ENCODE measurements at regions not wholly inside any gene's neighbourhood (a gene's known extent, or its start where the extent isn't known, plus 50 kb on each side); places are given as distances from the start of the nearest gene placed in this dataset.

- H3K4me3 ChIP-seq (ENCODE audit: low read depth in 2 of 2, low read length in 1 of 2), result no peak overlapping the region
- H3K9ac ChIP-seq, result no peak overlapping the region
- ChIA-PET POLR2A (interaction anchor here (0.9 kb wide), 1 partner anchor 9 kb away, joined by 3 read pairs; no protein-coding TSS in a partner anchor), CTCF (interaction anchor here (1.2 to 1.4 kb wide), 2 partner anchors 10 to 17 kb away, joined by 3 read pairs; no protein-coding TSS in a partner anchor)
- no peaks in the 10 kb centered on the region for H3K9me3 ChIP-seq
- no peaks in the 10 kb centered on the region for H3K9me2 ChIP-seq
- no peak overlapping the region for H3K27ac ChIP-seq (ENCODE audit: low read depth in 2 of 2, low read length in 1 of 2)
- H3K4me1 ChIP-seq (ENCODE audit: control insufficient read depth in 1 of 2, insufficient read depth in 2 of 2, low read depth in 1 of 2, low read length in 1 of 2), result peaks cover 0 to 11% of the 10 kb centered on the region in 2 experiments; a peak in 1 of 4 replicates
- 31% methylated on average over 5 of the region's 5 CpGs for WGBS (ENCODE audit: low lambda C conversion rate)
- peak; percentile 47 for DNase-seq
- TF ChIP-seq RCOR1 (IDR thresholded peaks at IDR 0.05; ENCODE audit: low read length) (no peak), NFIC (IDR thresholded peaks at IDR 0.05; ENCODE audit: borderline replicate concordance) (no peak), NRF1 (IDR thresholded peaks at IDR 0.05; ENCODE audit: low read depth, low read length) (no peak), CHD2 (IDR thresholded peaks at IDR 0.05; ENCODE audit: low read length, partially characterized antibody) (no peak), EP300 (IDR thresholded peaks at IDR 0.05; ENCODE audit: borderline replicate concordance in 1 of 2, low read depth in 1 of 2, low read length in 1 of 2) (no peak), MEF2A (IDR thresholded peaks at IDR 0.05; ENCODE audit: borderline replicate concordance, low read depth) (no peak), FOXJ3 (CRISPR knock-in tag; IDR thresholded peaks at IDR 0.05) (no peak), RAD21 (IDR thresholded peaks at IDR 0.05; ENCODE audit: low read length) (no peak), IRF3 (IDR thresholded peaks at IDR 0.05; ENCODE audit: low read depth, low read length) (no peak), FOXM1 (IDR thresholded peaks at IDR 0.05; ENCODE audit: low read depth) (no peak), ZBTB33 (IDR thresholded peaks at IDR 0.05; ENCODE audit: borderline replicate concordance, low read depth) (no peak)
- no peaks in the 10 kb centered on the region for H3K27me3 ChIP-seq (ENCODE audit: insufficient read depth)
- no peak overlapping the region for H2AFZ ChIP-seq (ENCODE audit: low read depth)
- no peak overlapping the region for H3K4me2 ChIP-seq
- H3K36me3 ChIP-seq (replicated peaks in 1 of 2; ENCODE audit: control insufficient read depth in 1 of 2, insufficient read depth in 2 of 2, low read length in 1 of 2), result no peaks in the 10 kb centered on the region
- H3F3A ChIP-seq (replicated peaks; ENCODE audit: insufficient read depth), result no peaks in the 10 kb centered on the region
- no peaks in the 10 kb centered on the region for H3K79me2 ChIP-seq (ENCODE audit: insufficient read depth)
- no peaks in the 10 kb centered on the region for H4K20me1 ChIP-seq (ENCODE audit: insufficient read depth)
Measured at GRCh38 chr9:89712283-89712682, 107.5 kb downstream of the GADD45G start.

GRCh38 chr9:89714321-89714720 lies 109.5 kb downstream of the GADD45G start:
- no peak for DNase-seq
- H3K9ac ChIP-seq, result no peak overlapping the region
- H3K27ac ChIP-seq (ENCODE audit: low read depth in 2 of 2, low read length in 1 of 2), result no peak overlapping the region
- H3K9me3 ChIP-seq, result no peaks in the 10 kb centered on the region
- POLR2A ChIA-PET, result no interaction called here
- no peaks in the 10 kb centered on the region for H4K20me1 ChIP-seq (ENCODE audit: insufficient read depth)
- CTCF ChIA-PET, result interaction anchor here (0.5 to 1.3 kb wide), 3 partner anchors 19 to 111 kb away, joined by 3 to 4 read pairs (median 4); no protein-coding TSS in a partner anchor
- no peaks in the 10 kb centered on the region for H3K27me3 ChIP-seq (ENCODE audit: insufficient read depth)
- TF ChIP-seq RCOR1 (IDR thresholded peaks at IDR 0.05; ENCODE audit: low read length), result no peak
- H3K9me2 ChIP-seq, result no peaks in the 10 kb centered on the region
- no peaks in the 10 kb centered on the region for H3F3A ChIP-seq (replicated peaks; ENCODE audit: insufficient read depth)
- H3K4me3 ChIP-seq (ENCODE audit: low read depth in 2 of 2, low read length in 1 of 2), result no peak overlapping the region
- no peak overlapping the region for H2AFZ ChIP-seq (ENCODE audit: low read depth)
- no peaks in the 10 kb centered on the region for H3K79me2 ChIP-seq (ENCODE audit: insufficient read depth)
- no peaks in the 10 kb centered on the region for H3K36me3 ChIP-seq (replicated peaks in 1 of 2; ENCODE audit: control insufficient read depth in 1 of 2, insufficient read depth in 2 of 2, low read length in 1 of 2)
- WGBS (ENCODE audit: low lambda C conversion rate), result 24% methylated on average over 5 of the region's 5 CpGs
- H3K4me1 ChIP-seq (ENCODE audit: control insufficient read depth in 1 of 2, insufficient read depth in 2 of 2, low read depth in 1 of 2, low read length in 1 of 2), result peaks cover 0 to 11% of the 10 kb centered on the region in 2 experiments; a peak in 1 of 4 replicates
- H3K4me2 ChIP-seq, result no peak overlapping the region

All from SK-N-SH (cell line).